H1 (cell line): ENCODE measurements at regions not wholly inside any gene's neighbourhood (a gene's known extent, or its start where the extent isn't known, plus 50 kb on each side); places are given as distances from the start of the nearest gene placed in this dataset.

Experiments used
- ATF2 ChIP-seq: IDR thresholded peaks from 2 replicates; pipeline ENCODE4 v1.6.1; 2012; ENCODE audit warnings: low read length, inconsistent platforms
- BCL11A ChIP-seq, 2 experiments: IDR thresholded peaks; one replicate each; pipeline ENCODE4 v1.6.1; 2011; ENCODE audit warnings: low read depth in 2 of 2, low read length in 2 of 2, mild to moderate bottlenecking in 2 of 2
- GTF2F1 ChIP-seq: IDR thresholded peaks from 2 replicates; pipeline ENCODE4 v1.6.1; 2012; ENCODE audit warnings: low read depth, low read length, improper control_type of control experiment, borderline replicate concordance
- RXRA ChIP-seq: IDR thresholded peaks from 2 replicates; pipeline ENCODE4 v1.6.1; 2011; ENCODE audit warnings: low read depth, mild to moderate bottlenecking, low read length, moderate library complexity; ENCODE audit not compliant: insufficient read depth

- TF ChIP-seq ATF2: no peak
- no peak for TF ChIP-seq RXRA
- no peak for TF ChIP-seq BCL11A (IDR thresholded peaks at IDR 0.05; ENCODE audit: low read depth in 2 of 2, low read length in 2 of 2)
- TF ChIP-seq GTF2F1: no peak
Measured at GRCh38 chr22:22818861-22819855, 68.5 kb upstream of the IGLL5 start (continued).
